Neural progenitor cell (in vitro differentiated cells): ENCODE measurements at regions not wholly inside any gene's neighbourhood (a gene's known extent, or its start where the extent isn't known, plus 50 kb on each side); places are given as distances from the start of the nearest gene placed in this dataset.

ENCODE experiments used
- DNase-seq: peaks from one replicate; pipeline ENCODE4 v3.0.0-alpha.2; 2016; ENCODE audit warnings: low spot score
- H2AFZ ChIP-seq: fragments of 200-600 bp; sonication (generic); replicated peaks from 2 replicates; pipeline ENCODE4 v1.6.1; 2016; ENCODE audit warnings: antibody characterized with exemption
- H3F3A ChIP-seq: fragments of 200-600 bp; sonication (generic); 2 replicates; pipeline ENCODE4 v1.6.1; 2016; ENCODE audit warnings: antibody characterized with exemption, low read depth
- H3K27ac ChIP-seq: fragments of 200-600 bp; sonication (generic); 2 replicates; pipeline ENCODE4 v1.5.1; 2016; ENCODE audit warnings: mild to moderate bottlenecking
- H3K27me3 ChIP-seq: fragments of 200-600 bp; sonication (generic); 2 replicates; pipeline ENCODE4 v1.6.1; 2016; ENCODE audit warnings: mild to moderate bottlenecking, moderate library complexity
- H3K36me3 ChIP-seq: fragments of 200-600 bp; sonication (generic); 2 replicates; pipeline ENCODE4 v1.5.1; 2016
- H3K4me1 ChIP-seq: fragments of 200-600 bp; sonication (generic); 2 replicates; pipeline ENCODE4 v1.6.1; 2016; ENCODE audit warnings: mixed run types
- H3K4me2 ChIP-seq: fragments of 200-600 bp; sonication (generic); 2 replicates; pipeline ENCODE4 v1.6.1; 2016
- H3K4me3 ChIP-seq: fragments of 200-600 bp; sonication (generic); 2 replicates; pipeline ENCODE4 v1.5.1; 2016
- H3K79me2 ChIP-seq: fragments of 200-600 bp; sonication (generic); 2 replicates; pipeline ENCODE4 v1.6.1; 2016; ENCODE audit warnings: low read depth
- H3K9ac ChIP-seq: fragments of 200-600 bp; sonication (generic); 2 replicates; pipeline ENCODE4 v1.6.1; 2016
- H3K9me3 ChIP-seq: fragments of 200-600 bp; sonication (generic); 2 replicates; pipeline ENCODE4 v1.5.1; 2016; ENCODE audit warnings: low read depth
- H4K20me1 ChIP-seq: fragments of 200-600 bp; sonication (generic); 2 replicates; pipeline ENCODE4 v1.6.1; 2016; ENCODE audit warnings: low read depth
- H3K27ac Mint-ChIP-seq: 3 replicates; pipeline ENCODE4 v1.8.0; 2021; ENCODE audit warnings: mixed read lengths
- H3K27me3 Mint-ChIP-seq: 2 replicates; pipeline ENCODE4 v1.8.0; 2022; ENCODE audit warnings: low read depth, mild to moderate bottlenecking, inconsistent platforms, moderate library complexity, mixed read lengths; ENCODE audit not compliant: insufficient read depth
- H3K36me3 Mint-ChIP-seq: 3 replicates; pipeline ENCODE4 v1.8.0; 2021; ENCODE audit warnings: mixed read lengths
- H3K4me1 Mint-ChIP-seq: 3 replicates; pipeline ENCODE4 v1.8.0; 2021; ENCODE audit warnings: mixed read lengths
- H3K4me3 Mint-ChIP-seq: 3 replicates; pipeline ENCODE4 v1.8.0; 2021; ENCODE audit warnings: mild to moderate bottlenecking, moderate library complexity, mixed read lengths
- H3K9me3 Mint-ChIP-seq: 3 replicates; pipeline ENCODE4 v1.8.0; 2020; ENCODE audit warnings: mixed read lengths
- EZH2 ChIP-seq: fragments of 200-600 bp; sonication (generic); IDR thresholded peaks from 2 replicates; pipeline ENCODE4 v1.6.1; 2017; ENCODE audit warnings: antibody characterized with exemption, mild to moderate bottlenecking, moderate library complexity
- EZH2phosphoT487 ChIP-seq: fragments of 200-600 bp; sonication (generic); IDR thresholded peaks from 2 replicates; pipeline ENCODE4 v1.6.1; 2017; ENCODE audit warnings: antibody characterized with exemption
- TF ChIP-seq, protein P1 (sequence below): fragments of 200-600 bp; sonication (generic); IDR thresholded peaks from 2 replicates; pipeline ENCODE4 v1.5.1; 2017; ENCODE audit warnings: antibody characterized with exemption, mild to moderate bottlenecking

DNA sequence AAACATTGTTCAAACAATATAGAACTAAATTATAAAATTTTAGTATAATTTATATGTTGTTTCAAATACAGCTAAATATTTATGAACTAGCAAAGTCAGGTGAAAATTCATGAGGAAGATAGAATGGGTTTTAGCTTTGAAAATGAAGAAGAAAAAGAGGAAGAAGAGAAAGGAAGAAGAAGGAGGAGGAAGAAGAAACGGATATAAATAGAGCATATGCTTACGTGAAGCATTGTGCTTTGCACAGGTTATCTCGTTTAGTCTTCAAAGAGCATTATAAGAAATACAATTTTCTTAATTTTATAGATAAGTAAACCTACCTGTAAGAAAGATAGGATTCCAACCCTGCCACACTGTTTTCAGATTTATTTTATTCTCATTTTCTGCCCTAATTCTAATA, 620.6 kb upstream of the DAB2 start:
- no peaks in the 10 kb centered on the region for H3K27me3 ChIP-seq
- H3K27ac ChIP-seq = no peak overlapping the region
- H3K4me1 ChIP-seq = no peaks in the 10 kb centered on the region
- no peaks in the 10 kb centered on the region for H3K9me3 ChIP-seq
- H3K4me3 Mint-ChIP-seq = no peak overlapping the region
- H3K36me3 ChIP-seq = no peaks in the 10 kb centered on the region
- no peaks in the 10 kb centered on the region for H3K79me2 ChIP-seq
- no peaks in the 10 kb centered on the region for H4K20me1 ChIP-seq
- H3K9me3 Mint-ChIP-seq = no peaks in the 10 kb centered on the region
- no peak overlapping the region for H3K4me3 ChIP-seq
- H3K4me1 Mint-ChIP-seq = no peaks in the 10 kb centered on the region
- H3K27me3 Mint-ChIP-seq = no peaks in the 10 kb centered on the region
- TF ChIP-seq, protein P1, sequence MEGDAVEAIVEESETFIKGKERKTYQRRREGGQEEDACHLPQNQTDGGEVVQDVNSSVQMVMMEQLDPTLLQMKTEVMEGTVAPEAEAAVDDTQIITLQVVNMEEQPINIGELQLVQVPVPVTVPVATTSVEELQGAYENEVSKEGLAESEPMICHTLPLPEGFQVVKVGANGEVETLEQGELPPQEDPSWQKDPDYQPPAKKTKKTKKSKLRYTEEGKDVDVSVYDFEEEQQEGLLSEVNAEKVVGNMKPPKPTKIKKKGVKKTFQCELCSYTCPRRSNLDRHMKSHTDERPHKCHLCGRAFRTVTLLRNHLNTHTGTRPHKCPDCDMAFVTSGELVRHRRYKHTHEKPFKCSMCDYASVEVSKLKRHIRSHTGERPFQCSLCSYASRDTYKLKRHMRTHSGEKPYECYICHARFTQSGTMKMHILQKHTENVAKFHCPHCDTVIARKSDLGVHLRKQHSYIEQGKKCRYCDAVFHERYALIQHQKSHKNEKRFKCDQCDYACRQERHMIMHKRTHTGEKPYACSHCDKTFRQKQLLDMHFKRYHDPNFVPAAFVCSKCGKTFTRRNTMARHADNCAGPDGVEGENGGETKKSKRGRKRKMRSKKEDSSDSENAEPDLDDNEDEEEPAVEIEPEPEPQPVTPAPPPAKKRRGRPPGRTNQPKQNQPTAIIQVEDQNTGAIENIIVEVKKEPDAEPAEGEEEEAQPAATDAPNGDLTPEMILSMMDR = no peak
- TF ChIP-seq EZH2phosphoT487 (no peak), EZH2 (no peak)
- H2AFZ ChIP-seq = no peak overlapping the region
- H3K36me3 Mint-ChIP-seq = no peaks in the 10 kb centered on the region
- H3K9ac ChIP-seq = no peak overlapping the region
- H3K27ac Mint-ChIP-seq = no peak overlapping the region
- H3F3A ChIP-seq = no peaks in the 10 kb centered on the region
- no peak overlapping the region for H3K4me2 ChIP-seq
- no peak for DNase-seq

DNA sequence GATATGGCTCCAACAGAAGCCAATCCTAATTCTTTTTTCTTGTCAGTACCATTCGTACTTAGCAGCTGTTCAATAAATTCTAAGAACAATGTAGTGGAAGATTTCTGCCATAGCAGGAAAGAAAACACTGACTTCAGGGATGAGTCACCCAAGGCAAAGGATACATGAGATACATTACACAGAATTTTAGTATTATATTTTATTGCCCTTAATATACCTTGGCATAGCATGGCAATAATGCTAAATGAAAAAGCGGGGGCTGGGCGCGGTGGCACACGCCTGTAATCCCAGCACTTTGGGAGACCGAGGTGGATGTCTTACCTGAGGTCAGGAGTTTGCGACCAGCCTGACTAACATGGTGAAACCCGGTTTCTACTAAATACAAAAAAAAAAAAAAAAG, 619.1 kb upstream of the DAB2 start:
- no peaks in the 10 kb centered on the region for H3K9me3 ChIP-seq
- no peak for TF ChIP-seq EZH2phosphoT487
- TF ChIP-seq, protein P1 = no peak
- TF ChIP-seq EZH2 = no peak
- H3K9ac ChIP-seq = no peak overlapping the region
- H2AFZ ChIP-seq = no peak overlapping the region
- no peak overlapping the region for H3K4me3 Mint-ChIP-seq
- no peaks in the 10 kb centered on the region for H3K4me1 ChIP-seq
- H3K4me2 ChIP-seq = no peak overlapping the region
- H3K4me1 Mint-ChIP-seq = no peaks in the 10 kb centered on the region
- no peaks in the 10 kb centered on the region for H3K27me3 Mint-ChIP-seq
- H3K27ac ChIP-seq = no peak overlapping the region
- no peaks in the 10 kb centered on the region for H3K36me3 Mint-ChIP-seq
- H3K4me3 ChIP-seq = no peak overlapping the region
- H3F3A ChIP-seq = no peaks in the 10 kb centered on the region
- H3K27ac Mint-ChIP-seq = no peak overlapping the region
- no peaks in the 10 kb centered on the region for H3K36me3 ChIP-seq
- no peaks in the 10 kb centered on the region for H4K20me1 ChIP-seq
- no peak for DNase-seq
- H3K9me3 Mint-ChIP-seq = no peaks in the 10 kb centered on the region
- no peaks in the 10 kb centered on the region for H3K27me3 ChIP-seq
- H3K79me2 ChIP-seq = no peaks in the 10 kb centered on the region

DNA sequence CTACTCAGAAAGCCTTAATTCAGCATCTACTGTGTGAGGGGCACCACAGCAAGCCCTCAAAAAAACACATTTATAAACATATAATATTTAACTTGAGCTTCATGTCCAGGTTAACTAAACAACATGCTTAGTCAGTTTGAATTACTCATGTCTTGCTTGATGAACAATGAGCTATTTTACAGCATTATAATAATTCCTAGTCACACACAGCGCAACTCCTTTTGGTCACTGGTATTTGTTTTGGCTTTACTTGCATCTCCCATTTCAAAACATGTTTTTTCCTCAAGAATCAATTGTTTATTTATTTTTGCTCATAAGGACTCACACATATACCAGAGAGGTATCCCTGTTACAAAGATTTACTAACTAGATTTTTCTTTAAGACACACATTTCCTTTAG, 616.7 kb upstream of the DAB2 start:
- Histone ChIP-seq H3K36me3 (no peaks in the 10 kb centered on the region), H2AFZ (no peak overlapping the region), H3K4me1 (no peaks in the 10 kb centered on the region), H3K4me2 (no peak overlapping the region), H3K27me3 (no peaks in the 10 kb centered on the region), H3K4me3 (no peak overlapping the region), H3K79me2 (no peaks in the 10 kb centered on the region), H3F3A (no peaks in the 10 kb centered on the region), H3K9ac (no peak overlapping the region), H3K27ac (no peak overlapping the region), H4K20me1 (no peaks in the 10 kb centered on the region), H3K9me3 (no peaks in the 10 kb centered on the region)
- H3K4me1 Mint-ChIP-seq = no peaks in the 10 kb centered on the region
- no peak overlapping the region for H3K27ac Mint-ChIP-seq
- H3K9me3 Mint-ChIP-seq = no peaks in the 10 kb centered on the region
- no peaks in the 10 kb centered on the region for H3K36me3 Mint-ChIP-seq
- H3K27me3 Mint-ChIP-seq = no peaks in the 10 kb centered on the region
- no peak for TF ChIP-seq EZH2phosphoT487
- no peak for TF ChIP-seq EZH2
- TF ChIP-seq, protein P1 = no peak
- DNase-seq = no peak
- no peak overlapping the region for H3K4me3 Mint-ChIP-seq

DNA sequence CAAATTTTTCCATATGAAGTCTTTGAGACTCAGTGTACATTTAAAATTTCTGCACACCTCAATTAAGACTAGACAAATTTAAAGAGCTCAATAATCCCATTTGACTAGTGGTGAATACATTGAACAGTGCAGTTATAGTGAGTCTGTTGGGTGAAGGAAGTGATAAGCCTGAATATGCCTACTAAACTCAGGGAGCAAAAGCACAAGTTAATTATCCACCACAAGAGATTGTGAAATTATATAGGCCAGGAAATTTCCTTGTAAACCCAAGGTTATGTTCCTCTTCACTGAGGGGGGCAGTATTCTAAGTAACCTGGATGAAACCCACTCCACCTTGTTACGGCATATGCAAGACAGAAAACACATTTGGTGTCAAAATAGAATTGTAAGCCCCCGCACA, 612.9 kb upstream of the DAB2 start:
- Histone ChIP-seq H3K4me2 (no peak overlapping the region), H3F3A (no peaks in the 10 kb centered on the region), H3K4me3 (no peak overlapping the region), H3K9me3 (no peaks in the 10 kb centered on the region), H3K9ac (no peak overlapping the region), H3K36me3 (no peaks in the 10 kb centered on the region), H3K79me2 (no peaks in the 10 kb centered on the region), H3K27me3 (no peaks in the 10 kb centered on the region), H4K20me1 (no peaks in the 10 kb centered on the region), H2AFZ (no peak overlapping the region), H3K4me1 (no peaks in the 10 kb centered on the region), H3K27ac (no peak overlapping the region)
- TF ChIP-seq EZH2phosphoT487 (no peak), EZH2 (no peak)
- TF ChIP-seq, protein P1 = no peak
- Mint-ChIP-seq H3K4me1 (no peaks in the 10 kb centered on the region), H3K9me3 (no peaks in the 10 kb centered on the region), H3K36me3 (no peaks in the 10 kb centered on the region), H3K4me3 (no peak overlapping the region), H3K27ac (no peak overlapping the region), H3K27me3 (no peaks in the 10 kb centered on the region)
- no peak for DNase-seq
